ENCODE measurements at regions not wholly inside any gene's neighbourhood (a gene's known extent, or its start where the extent isn't known, plus 50 kb on each side); places are given as distances from the start of the nearest gene placed in this dataset.

- Histone ChIP-seq H3K27me3 (no peaks in the 10 kb centered on the region), H3K4me3 (no peak overlapping the region), H3K27ac (no peak overlapping the region), H3K9ac (ENCODE audit: low read depth in 2 of 2, low read length in 2 of 2) (no peak overlapping the region), H3K4me1 (no peaks in the 10 kb centered on the region), H3K36me3 (no peaks in the 10 kb centered on the region), H3K9me3 (no peaks in the 10 kb centered on the region)
- intact Hi-C loops (cut with DNase I): no loop called here
- DNase-seq: no peak
- no peak for TF ChIP-seq CTCF (IDR thresholded peaks at IDR 0.05)
These were observed 192.4 kb downstream of the PTN start for GRCh38 chr7:137151041-137151689.

GRCh38 chr7:137147338-137147720 is 196.2 kb downstream of the PTN start:
- H3K27ac ChIP-seq: no peak overlapping the region
- H3K9me3 ChIP-seq: no peaks in the 10 kb centered on the region
- no peaks in the 10 kb centered on the region for H3K27me3 ChIP-seq
- intact Hi-C loops (cut with DNase I): no loop called here
- no peak overlapping the region for H3K9ac ChIP-seq (ENCODE audit: low read depth in 2 of 2, low read length in 2 of 2)
- no peaks in the 10 kb centered on the region for H3K36me3 ChIP-seq
- no peak overlapping the region for H3K4me3 ChIP-seq
- H3K4me1 ChIP-seq: no peaks in the 10 kb centered on the region
- DNase-seq: no peak
- TF ChIP-seq CTCF (IDR thresholded peaks at IDR 0.05): no peak

- Histone ChIP-seq H3K4me3 (no peak overlapping the region), H3K27me3 (no peaks in the 10 kb centered on the region), H3K27ac (no peak overlapping the region), H3K4me1 (no peaks in the 10 kb centered on the region), H3K36me3 (no peaks in the 10 kb centered on the region), H3K9me3 (no peaks in the 10 kb centered on the region), H3K9ac (ENCODE audit: low read depth in 2 of 2, low read length in 2 of 2) (no peak overlapping the region)
- no peak for TF ChIP-seq CTCF (IDR thresholded peaks at IDR 0.05)
- intact Hi-C loops (cut with DNase I): no loop called here
- no peak for DNase-seq
These were observed 196.8 kb downstream of the PTN start for GRCh38 chr7:137146552-137147337.

- Histone ChIP-seq H3K27me3 (no peaks in the 10 kb centered on the region), H3K4me3 (no peak overlapping the region), H3K9me3 (no peaks in the 10 kb centered on the region), H3K27ac (no peak overlapping the region), H3K36me3 (no peaks in the 10 kb centered on the region), H3K4me1 (no peaks in the 10 kb centered on the region), H3K9ac (ENCODE audit: low read depth in 2 of 2, low read length in 2 of 2) (no peak overlapping the region)
- DNase-seq: no peak
- no peak for TF ChIP-seq CTCF (IDR thresholded peaks at IDR 0.05)
- intact Hi-C loops (cut with DNase I): no loop called here
These were observed 197.5 kb downstream of the PTN start for GRCh38 chr7:137146012-137146455.

- DNase-seq: no peak
- H3K27ac ChIP-seq: no peak overlapping the region
- TF ChIP-seq CTCF (IDR thresholded peaks at IDR 0.05): no peak
- intact Hi-C loops (cut with DNase I): no loop called here
- no peaks in the 10 kb centered on the region for H3K9me3 ChIP-seq
- no peaks in the 10 kb centered on the region for H3K27me3 ChIP-seq
- H3K4me3 ChIP-seq: no peak overlapping the region
- no peaks in the 10 kb centered on the region for H3K36me3 ChIP-seq
- no peaks in the 10 kb centered on the region for H3K4me1 ChIP-seq
- H3K9ac ChIP-seq (ENCODE audit: low read depth in 2 of 2, low read length in 2 of 2): no peak overlapping the region
These were observed 201.2 kb downstream of the PTN start for GRCh38 chr7:137142376-137142775.

Data from colonic mucosa (tissue), 4 donors.